ENCODE measurements at regions not wholly inside any gene's neighbourhood (a gene's known extent, or its start where the extent isn't known, plus 50 kb on each side); places are given as distances from the start of the nearest gene placed in this dataset.
"Not testable (repeated sequence)": the region's sequence is repeated elsewhere in the genome, so short reads cannot be mapped to it uniquely, and the experiment has no call there.

GRCh38 chr14:22383515-22384166 is 205.4 kb downstream of the DAD1 start:
- DNase-seq: no peak

- no peak for DNase-seq
Measured at GRCh38 chr14:22382955-22383354, 206.1 kb downstream of the DAD1 start.

DNA sequence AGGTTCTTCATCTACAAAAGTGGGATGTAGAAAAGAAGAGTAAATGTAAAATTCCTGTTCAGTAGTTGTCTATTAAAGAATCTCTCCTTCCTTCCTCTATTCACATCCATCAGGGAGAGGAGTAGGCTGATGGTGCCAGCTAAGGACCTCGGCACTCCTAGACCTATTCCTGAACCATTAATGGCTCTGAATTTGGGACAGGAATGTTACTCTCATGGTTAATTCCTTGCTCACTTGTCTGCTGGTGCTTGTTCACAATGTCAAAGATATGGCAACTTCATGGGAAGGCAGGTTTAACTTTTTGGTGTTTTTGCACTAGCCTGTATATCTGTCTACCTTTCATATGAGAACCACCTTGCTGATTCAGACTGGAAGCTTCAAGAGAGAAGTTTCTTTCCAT is 206.6 kb downstream of the DAD1 start:
- no peak for DNase-seq

- DNase-seq: no peak
Measured at GRCh38 chr14:22381766-22382165, 207.3 kb downstream of the DAD1 start.

- no peak for DNase-seq
Measured at GRCh38 chr14:22381408-22381760, 207.6 kb downstream of the DAD1 start.

DNA sequence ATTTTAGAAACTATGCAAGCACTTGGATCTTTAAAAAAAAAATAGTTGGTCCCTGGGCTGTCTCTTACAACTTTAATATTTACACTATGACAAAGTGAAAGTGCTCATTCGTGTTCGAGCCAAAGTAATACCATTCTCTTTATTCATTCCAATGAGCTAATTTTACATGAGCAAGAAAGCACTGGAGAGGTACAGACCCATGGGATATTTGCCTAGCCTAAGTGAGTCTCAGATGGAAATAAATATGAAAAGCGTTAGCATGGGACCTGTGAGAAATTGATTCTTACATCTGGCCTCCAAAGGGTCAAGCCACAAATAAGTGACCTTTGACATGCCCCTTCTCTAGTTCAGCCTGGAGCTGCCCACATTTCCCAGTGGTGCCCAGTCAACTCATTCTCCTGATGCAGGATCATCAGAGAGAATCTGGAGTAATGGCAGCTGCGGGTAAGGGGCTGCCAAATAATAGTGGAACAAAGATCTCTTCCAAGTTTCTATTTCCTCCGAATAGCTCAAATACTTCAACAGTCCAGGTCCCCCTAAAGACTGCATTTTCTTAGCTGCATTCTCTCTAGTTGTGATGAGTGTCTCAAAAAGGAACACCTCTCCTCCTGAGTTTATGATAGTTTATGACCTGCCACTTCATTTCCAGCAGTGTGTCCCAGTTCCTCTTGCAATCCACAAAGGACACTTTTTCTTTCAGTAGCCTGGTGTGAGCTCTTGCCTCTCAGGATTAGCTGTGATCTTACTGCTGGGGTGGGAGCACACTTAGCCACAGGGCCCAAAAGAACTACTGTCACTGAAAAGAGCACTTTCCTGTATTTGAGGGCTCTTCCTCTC is 208.2 kb downstream of the DAD1 start:
- no peak for DNase-seq

DNA sequence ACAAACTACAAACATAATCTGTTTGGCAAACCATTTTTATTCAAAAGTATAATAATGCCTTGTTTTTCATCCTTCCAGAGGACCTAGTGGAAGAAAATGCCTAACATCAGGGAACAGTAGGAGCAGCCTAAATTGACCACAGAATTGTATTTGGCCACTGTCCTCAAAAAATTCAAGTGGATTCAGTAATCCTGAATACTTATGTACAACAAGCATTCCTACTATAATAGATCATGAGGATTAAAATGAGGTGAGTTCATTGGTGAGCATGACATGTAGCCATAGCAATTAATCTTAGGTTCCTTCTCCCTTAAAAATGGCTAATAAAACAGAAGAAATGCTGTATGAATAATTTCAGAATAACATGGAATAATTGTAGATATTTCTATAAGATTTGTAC is 209.3 kb downstream of the DAD1 start:
- DNase-seq: no peak

GRCh38 chr14:22378181-22378580 is 210.8 kb downstream of the DAD1 start:
- DNase-seq: no peak

- peak; percentile 58 for DNase-seq
Measured at GRCh38 chr14:22375321-22375930, 213.6 kb downstream of the DAD1 start.

DNA sequence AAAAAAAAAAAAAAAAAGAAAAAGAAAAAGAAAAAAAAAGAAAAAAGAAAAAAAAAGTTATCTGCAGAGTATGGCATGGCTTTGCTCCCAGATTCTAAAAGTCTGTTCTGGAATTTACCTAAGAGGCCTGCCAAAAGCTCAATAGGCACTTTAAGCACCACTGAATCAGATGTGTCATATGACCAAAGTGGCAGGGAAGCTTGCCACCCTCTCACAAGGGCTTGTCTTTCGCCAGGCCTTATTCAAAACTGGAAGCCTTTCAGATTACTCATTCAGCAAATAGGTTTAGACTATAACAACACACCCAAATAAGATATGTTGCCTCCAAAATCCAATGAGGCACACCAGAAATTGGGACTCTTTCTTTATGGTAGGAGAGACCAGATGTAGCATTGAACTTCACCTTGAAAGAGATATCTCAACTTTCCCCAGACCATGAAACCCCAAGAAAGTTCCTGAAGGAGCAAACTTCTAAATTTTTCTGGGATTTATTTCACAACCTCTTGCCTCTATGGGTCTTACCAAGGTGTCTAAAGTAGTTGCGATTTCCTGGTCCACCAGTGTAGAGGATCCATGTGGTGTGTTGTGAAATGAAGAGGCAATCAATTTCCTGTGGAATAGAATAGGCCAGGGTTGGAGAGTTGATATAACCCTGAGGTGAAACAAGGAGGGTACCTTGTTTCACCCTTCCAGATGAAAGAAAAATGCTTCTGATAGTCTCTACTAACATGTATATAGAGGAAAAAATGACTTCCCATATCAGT is 218.8 kb downstream of the DAD1 start:
- DNase-seq: no peak

- no peak for DNase-seq
Measured at GRCh38 chr14:22358726-22359125, 230.3 kb downstream of the DAD1 start.

GRCh38 chr14:22349281-22349680 is 239.7 kb downstream of the DAD1 start:
- not testable (repeated sequence) for DNase-seq

- no peak for DNase-seq
Measured at GRCh38 chr14:22344673-22345072, 244.4 kb downstream of the DAD1 start.

GRCh38 chr14:22344209-22344608 is 244.8 kb downstream of the DAD1 start:
- DNase-seq: not testable (repeated sequence)

- DNase-seq: no peak
Measured at GRCh38 chr14:22341049-22341448, 248.0 kb downstream of the DAD1 start.

DNA sequence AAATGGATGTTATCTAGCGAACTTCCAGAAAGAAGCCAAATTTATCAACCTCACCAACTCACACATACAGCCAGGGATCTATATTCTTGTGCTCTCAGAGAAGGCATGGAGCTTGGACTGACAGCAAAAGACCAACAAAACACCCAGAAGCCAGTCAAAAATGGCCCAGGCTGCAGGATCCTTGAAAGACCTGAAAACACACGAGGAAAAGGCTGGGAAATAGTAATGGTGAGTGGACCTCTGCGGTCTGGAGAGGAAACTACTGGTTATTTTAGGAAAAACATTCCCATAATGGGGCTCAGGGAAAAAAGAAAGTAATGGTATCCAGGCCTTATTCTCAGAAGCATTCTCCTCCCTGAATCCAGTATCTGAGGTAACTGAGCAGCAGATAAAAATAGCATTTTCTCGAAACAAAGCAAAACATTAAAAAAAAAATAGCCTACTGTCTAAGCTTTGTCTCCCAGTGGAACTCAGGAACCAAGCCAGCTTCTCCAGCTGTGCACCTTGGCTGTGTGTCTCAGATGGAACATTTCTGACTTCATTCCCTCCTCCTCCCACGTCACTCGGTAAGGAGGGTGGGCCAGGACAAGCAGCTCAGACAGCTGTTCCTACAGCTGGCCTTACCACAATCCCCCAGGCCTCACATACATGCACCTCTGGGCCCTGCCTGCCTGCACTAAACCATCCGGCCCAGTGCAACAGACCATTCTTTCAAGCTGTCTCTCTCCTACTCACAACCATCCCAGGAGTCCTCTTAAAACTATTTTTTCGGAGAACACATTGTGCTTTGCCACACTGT is 249.9 kb downstream of the DAD1 start:
- no peak for DNase-seq

DNA sequence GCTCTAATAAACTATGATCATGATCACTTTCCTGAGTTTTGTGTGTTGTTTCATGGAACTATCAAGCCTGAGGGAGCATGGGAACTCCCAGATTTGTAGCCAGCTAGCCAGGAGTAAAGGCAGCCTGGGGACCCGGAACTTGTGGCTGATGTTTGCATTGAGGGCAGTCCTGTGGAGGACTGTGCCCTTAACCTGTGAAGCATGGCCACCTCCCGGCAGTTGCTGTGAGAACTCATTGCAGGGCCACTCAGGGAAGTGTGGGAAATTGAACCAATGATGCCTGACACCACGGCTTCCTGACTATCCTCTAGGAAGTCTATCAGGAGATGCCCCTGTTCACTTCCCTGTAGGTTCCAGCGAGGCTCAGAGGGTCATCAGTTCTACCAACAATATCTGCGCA is 250.6 kb downstream of the DAD1 start:
- DNase-seq: no peak

GRCh38 chr14:22337938-22338337 is 251.1 kb downstream of the DAD1 start:
- no peak for DNase-seq

- no peak for DNase-seq
Measured at GRCh38 chr14:22337521-22337920, 251.5 kb downstream of the DAD1 start.

- DNase-seq: no peak
Measured at GRCh38 chr14:22336031-22336430, 253.0 kb downstream of the DAD1 start.

GRCh38 chr14:22334627-22335026 is 254.4 kb downstream of the DAD1 start:
- DNase-seq: no peak

DNA sequence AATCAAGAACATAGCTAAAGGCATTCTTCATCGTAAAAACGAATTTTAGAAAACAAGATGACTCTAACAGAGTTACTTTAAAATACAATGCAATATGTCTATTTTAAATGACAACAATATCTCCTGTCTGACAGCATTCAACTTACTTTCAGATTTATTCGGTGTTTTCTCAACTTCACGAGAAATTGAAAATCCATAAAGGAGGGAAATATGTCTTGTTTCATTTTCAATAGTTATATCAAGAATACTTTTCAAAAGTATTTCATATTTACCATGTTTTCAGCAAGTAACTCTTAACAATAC is 254.8 kb downstream of the DAD1 start:
- no peak for DNase-seq
